NCI-H510A (cell line): ENCODE measurements at regions not wholly inside any gene's neighbourhood (a gene's known extent, or its start where the extent isn't known, plus 50 kb on each side); places are given as distances from the start of the nearest gene placed in this dataset.

Source experiments
- DNase-seq: peaks from one replicate; lab custom pipeline; 2025; lab: John Stamatoyannopoulos, UW

DNA sequence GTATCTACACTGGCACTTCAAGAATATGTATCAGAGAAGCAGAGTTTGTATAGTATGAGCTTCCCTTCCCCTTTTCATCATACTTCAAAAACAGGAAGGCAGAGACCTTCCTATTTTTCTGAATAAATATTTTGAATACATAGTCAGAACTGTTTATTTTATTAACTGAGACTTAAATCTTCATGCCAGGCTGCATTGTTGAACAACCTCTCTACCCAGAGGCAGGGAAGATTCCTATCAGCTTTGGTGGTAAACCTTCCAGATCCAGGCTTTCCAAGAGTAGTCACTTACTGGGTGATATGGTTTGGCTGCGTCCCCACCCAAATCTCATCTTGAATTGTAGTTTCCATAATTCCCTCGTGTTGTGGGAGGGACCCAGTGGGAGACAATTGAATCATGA lies 217.4 kb upstream of the ATP11B start:
- DNase-seq = no peak

DNA sequence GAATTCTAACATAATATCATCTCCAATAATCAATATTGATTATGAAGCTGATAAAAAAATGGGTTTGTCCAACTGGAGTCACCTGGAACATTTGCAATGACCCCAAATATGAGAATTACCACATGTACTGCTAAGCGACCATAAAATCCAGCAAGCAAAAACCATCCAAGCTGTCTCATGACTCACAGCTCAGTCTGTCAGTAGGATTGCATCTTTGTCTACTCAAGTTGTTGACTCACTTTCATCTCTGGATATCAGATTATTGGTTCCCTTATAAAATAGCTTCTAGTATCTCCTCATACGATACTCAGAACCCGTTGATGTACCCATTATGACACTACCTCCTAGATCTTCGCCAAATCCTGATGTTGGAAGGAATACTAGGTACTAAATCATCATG lies 209.8 kb upstream of the ATP11B start:
- no peak for DNase-seq

DNA sequence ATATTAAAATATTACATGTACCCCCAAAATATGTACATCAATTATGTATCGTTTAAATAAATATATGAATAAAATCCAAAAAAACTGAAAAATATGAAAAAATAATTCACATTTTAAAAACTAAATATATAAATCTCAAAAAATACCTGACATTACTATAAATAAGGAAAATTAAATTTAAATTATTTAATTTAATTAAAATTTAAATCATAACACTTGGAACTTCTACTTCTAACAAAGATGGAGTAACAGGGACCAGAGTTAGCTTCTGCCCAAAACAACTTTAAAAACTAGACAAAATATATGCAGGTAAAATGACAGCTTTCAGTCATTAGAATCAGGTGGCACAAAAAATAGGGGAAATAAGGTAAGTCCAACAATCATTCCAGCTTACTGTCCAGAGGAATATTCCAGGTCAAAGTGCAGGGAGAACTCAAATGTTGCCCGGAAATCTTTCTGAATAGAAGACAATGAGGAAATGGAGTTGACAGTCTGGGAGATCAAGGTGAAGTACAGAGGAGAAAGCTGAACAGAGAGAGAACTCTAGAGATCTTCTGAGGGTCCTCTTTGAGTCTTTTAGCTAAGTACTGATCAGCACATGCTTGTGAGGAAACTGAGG lies 207.7 kb upstream of the ATP11B start:
- DNase-seq = no peak

- DNase-seq = no peak
These were observed 200.6 kb upstream of the ATP11B start for GRCh38 chr3:182592747-182593146.

DNA sequence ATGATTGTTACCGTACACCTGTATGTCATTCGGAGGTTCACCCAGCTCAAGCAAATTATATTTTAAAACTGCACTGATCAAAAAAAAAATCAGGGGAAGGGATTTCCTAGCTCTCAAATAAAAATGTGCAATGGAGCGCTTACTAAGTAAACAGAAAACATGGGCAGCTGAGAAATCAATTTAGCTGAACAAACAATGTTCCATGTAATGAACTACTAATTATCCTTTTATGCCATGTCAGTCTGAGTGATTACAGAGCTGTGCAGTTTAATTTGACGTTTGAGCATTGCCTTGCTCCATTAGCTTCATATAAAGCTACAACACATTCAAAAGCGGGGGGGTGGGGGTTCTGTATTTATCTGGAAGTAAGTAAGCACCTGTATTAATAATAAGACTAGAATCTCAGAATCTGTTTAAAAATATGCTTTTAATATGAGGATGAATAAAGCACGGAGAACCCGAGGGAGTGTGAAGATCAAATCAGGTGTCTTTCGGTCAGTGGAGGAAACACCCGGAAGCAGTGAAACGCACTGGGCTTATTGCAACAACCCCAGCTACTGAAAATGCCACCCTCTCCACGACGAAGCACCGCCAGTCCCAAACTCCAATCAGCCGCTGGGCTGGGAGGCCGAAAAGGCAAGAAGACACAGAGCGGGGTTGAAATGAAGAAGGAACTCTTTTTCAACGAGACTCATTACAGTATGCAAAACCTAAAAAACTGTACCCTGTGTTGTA lies 196.5 kb upstream of the ATP11B start:
- DNase-seq = no peak

DNA sequence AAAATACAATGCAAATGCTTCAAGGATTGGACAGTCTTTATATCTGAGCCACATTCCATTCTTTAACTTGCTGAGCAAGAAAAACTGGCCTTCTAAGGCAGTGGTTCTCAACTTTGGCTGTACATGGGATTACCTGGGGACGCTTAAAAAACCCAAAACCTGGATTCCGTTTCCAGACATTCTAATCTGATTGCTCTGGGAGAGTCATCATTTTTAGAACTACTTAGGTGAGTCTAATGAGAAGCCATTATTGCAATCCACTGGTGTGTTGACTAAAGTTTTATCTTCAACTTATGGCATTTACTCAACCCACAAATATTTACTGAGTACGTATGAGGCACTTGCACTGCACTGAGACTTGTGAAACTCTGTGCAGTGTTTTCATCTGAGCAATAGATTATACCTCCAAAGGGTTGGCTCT lies 195.7 kb upstream of the ATP11B start:
- DNase-seq = no peak

- DNase-seq = no peak
These were observed 191.7 kb upstream of the ATP11B start for GRCh38 chr3:182601597-182601996.

- no peak for DNase-seq
These were observed 189.8 kb upstream of the ATP11B start for GRCh38 chr3:182603501-182603900.

DNA sequence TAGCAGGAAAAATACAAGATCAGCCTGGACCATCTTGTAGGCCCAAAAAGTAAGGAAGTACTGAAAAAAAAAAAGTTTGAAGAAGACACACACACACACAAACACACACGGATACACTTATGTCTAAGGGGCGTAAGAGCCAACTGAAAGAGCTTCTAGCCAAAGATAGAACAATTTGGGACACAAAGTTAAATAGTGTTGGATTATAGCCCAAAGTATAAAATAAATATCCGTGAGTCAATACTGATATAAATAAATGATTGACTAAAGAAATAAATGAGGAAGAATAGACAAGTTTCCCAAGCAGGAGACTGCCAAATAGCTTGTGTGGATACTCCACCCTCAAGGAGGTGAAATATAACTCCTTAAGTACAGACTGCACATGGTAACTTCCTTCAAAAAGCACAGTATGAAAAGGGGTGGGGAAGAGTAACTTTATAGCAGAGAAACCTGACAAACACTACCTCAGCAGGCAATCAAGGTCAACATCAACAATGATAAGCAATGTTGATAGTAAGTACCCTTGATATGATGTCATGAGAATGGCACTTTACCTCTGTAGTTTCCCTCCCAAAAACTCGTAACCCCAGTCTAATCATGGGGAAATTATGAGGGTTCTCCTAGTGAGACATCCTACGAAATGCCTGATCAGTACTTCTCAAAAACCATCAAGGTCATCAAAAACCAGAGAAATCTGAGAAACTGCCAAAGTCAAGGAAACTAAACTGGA lies 187.3 kb upstream of the ATP11B start:
- no peak for DNase-seq

- no peak for DNase-seq
These were observed 186.3 kb upstream of the ATP11B start for GRCh38 chr3:182606905-182607504.

- DNase-seq = no peak
These were observed 184.5 kb upstream of the ATP11B start for GRCh38 chr3:182608832-182609231.

DNA sequence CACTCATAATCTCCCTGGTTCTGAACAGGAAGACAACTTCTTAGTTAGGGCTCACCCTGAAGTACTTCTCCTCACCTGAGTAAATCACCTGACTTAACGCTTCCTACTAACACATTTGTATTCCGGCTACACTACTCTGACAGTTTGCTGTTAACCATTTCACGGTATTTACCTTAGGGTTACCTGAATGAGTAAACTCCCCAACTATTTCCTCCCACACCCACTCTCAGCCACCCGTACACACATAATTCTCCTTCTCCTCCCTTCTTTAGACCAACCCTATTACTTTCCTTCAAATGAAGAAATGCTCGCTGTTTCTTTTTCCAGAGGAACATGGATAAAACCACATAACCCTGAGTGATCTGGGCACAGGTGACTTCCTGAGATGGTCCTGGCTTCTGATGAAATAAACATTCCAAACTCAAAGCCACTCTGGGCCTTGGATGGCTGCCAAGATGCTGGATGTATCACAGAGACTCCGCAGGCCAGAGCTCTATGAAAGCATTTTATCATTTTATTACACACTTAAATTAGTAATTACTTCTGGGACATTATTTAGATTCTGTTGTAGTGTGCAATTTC lies 183.6 kb upstream of the ATP11B start:
- DNase-seq = peak; percentile 73

- DNase-seq = no peak
These were observed 181.0 kb upstream of the ATP11B start for GRCh38 chr3:182612332-182612731.

GRCh38 chr3:182617500-182617899 lies 175.8 kb upstream of the ATP11B start:
- no peak for DNase-seq

GRCh38 chr3:182618085-182618732 lies 175.1 kb upstream of the ATP11B start:
- DNase-seq = no peak

DNA sequence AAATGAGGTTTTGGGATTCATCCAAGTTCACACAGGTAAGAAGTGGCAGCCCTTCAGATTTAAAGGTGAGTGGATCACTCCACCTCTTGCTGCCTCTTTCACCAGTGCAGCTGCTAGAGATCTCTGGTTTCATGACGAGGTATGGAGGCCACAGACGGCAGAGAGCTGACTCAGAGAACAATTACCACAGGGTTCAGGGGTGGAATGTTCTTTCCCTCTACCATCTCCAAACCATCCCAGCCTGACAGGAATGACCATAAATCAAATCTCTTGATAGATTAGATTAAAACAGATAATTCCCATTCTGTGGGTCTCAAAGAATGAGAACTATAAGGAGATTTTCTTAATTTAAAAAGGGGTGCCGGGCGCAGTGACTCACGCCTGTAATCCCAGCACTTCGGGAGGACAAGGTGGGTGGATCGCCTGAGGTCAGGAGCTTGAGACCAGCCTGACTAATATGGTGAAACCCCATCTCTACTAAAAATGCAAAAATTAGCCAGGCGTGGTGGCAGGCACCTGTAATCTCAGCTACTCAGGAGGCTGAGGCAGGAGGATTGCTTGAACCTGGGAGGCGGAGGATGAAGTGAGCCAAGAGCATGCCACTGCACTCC lies 174.2 kb upstream of the ATP11B start:
- no peak for DNase-seq

GRCh38 chr3:182620723-182621434 lies 172.4 kb upstream of the ATP11B start:
- no peak for DNase-seq

- no peak for DNase-seq
These were observed 171.7 kb upstream of the ATP11B start for GRCh38 chr3:182621435-182622240.

DNA sequence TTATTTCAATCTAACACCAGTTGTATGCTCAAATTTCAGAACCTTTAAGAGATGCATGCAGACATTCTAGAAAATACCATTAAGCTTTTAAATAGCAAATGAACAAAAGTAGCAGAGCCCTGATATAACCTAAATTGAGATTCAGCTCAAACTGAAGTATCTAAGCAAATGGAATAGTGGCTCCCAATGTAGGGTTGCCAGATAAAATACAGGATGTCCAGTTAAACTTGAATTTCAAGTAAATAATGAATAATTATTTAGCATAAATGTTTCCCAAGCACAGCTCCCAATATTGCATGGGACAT lies 171.1 kb upstream of the ATP11B start:
- no peak for DNase-seq
